PFSK-1 (cell line): ENCODE measurements at regions not wholly inside any gene's neighbourhood (a gene's known extent, or its start where the extent isn't known, plus 50 kb on each side); places are given as distances from the start of the nearest gene placed in this dataset.

Experiments used
- FOXP2 ChIP-seq: optimal IDR thresholded peaks from 2 replicates; pipeline ENCODE3; 2011; ENCODE audit warnings: borderline replicate concordance, control low read depth, inconsistent platforms; ENCODE audit not compliant: insufficient read depth; ENCODE audit errors: extremely low read length, extremely low read depth
- POLR2AphosphoS5 ChIP-seq: IDR thresholded peaks from 2 replicates; pipeline ENCODE4 v1.6.1; 2012; ENCODE audit warnings: low read depth, mild to moderate bottlenecking, control low read depth, low read length, moderate library complexity
- REST ChIP-seq, 2 experiments: IDR thresholded peaks; 2 replicates each; pipeline versions ENCODE4 v1.6.1 to v1.8.0; 2011 to 2012; ENCODE audit warnings: low read depth in 2 of 2, low read length in 2 of 2, control low read depth in 1 of 2, inconsistent platforms in 1 of 2, mild to moderate bottlenecking in 1 of 2, moderate library complexity in 1 of 2; ENCODE audit not compliant: insufficient read depth in 1 of 2
- SIN3A ChIP-seq: IDR thresholded peaks from 2 replicates; pipeline ENCODE4 v1.6.1; 2012; ENCODE audit warnings: mild to moderate bottlenecking, low read length, moderate library complexity, borderline replicate concordance; ENCODE audit not compliant: insufficient read depth
- TAF1 ChIP-seq: IDR thresholded peaks from 2 replicates; pipeline ENCODE4 v1.6.1; 2012; ENCODE audit warnings: low read length, control low read depth, borderline replicate concordance; ENCODE audit not compliant: insufficient read depth

- no peak for TF ChIP-seq SIN3A
- TF ChIP-seq TAF1: no peak
- no peak for TF ChIP-seq POLR2AphosphoS5
- TF ChIP-seq FOXP2: no peak
- TF ChIP-seq REST (IDR thresholded peaks at IDR 0.05; ENCODE audit: insufficient read depth in 1 of 2, low read depth in 2 of 2, low read length in 2 of 2): no peak
These were observed 98.3 kb upstream of the NWD2 start for GRCh38 chr4:37146260-37146659.

- no peak for TF ChIP-seq SIN3A
- TF ChIP-seq FOXP2: no peak
- no peak for TF ChIP-seq REST (IDR thresholded peaks at IDR 0.05; ENCODE audit: insufficient read depth in 1 of 2, low read depth in 2 of 2, low read length in 2 of 2)
- no peak for TF ChIP-seq POLR2AphosphoS5
- TF ChIP-seq TAF1: no peak
These were observed 86.9 kb upstream of the NWD2 start for GRCh38 chr4:37157476-37158167.

- TF ChIP-seq SIN3A: no peak
- no peak for TF ChIP-seq POLR2AphosphoS5
- TF ChIP-seq TAF1: no peak
- no peak for TF ChIP-seq FOXP2
- no peak for TF ChIP-seq REST (IDR thresholded peaks at IDR 0.05; ENCODE audit: insufficient read depth in 1 of 2, low read depth in 2 of 2, low read length in 2 of 2)
These were observed 83.9 kb upstream of the NWD2 start for GRCh38 chr4:37160653-37161052.

GRCh38 chr4:37165844-37166243, 78.7 kb upstream of the NWD2 start:
- no peak for TF ChIP-seq FOXP2
- TF ChIP-seq POLR2AphosphoS5: no peak
- no peak for TF ChIP-seq REST (IDR thresholded peaks at IDR 0.05; ENCODE audit: insufficient read depth in 1 of 2, low read depth in 2 of 2, low read length in 2 of 2)
- TF ChIP-seq TAF1: no peak
- TF ChIP-seq SIN3A: no peak

GRCh38 chr4:37169956-37170355, 74.6 kb upstream of the NWD2 start:
- no peak for TF ChIP-seq SIN3A
- no peak for TF ChIP-seq TAF1
- no peak for TF ChIP-seq FOXP2
